T1000 (cell line): ENCODE measurements at regions not wholly inside any gene's neighbourhood (a gene's known extent, or its start where the extent isn't known, plus 50 kb on each side); places are given as distances from the start of the nearest gene placed in this dataset.

Source experiments
- DNase-seq: peaks from one replicate; lab custom pipeline; 2025; ENCODE audit warnings: mixed read lengths; lab: John Stamatoyannopoulos, UW

DNA sequence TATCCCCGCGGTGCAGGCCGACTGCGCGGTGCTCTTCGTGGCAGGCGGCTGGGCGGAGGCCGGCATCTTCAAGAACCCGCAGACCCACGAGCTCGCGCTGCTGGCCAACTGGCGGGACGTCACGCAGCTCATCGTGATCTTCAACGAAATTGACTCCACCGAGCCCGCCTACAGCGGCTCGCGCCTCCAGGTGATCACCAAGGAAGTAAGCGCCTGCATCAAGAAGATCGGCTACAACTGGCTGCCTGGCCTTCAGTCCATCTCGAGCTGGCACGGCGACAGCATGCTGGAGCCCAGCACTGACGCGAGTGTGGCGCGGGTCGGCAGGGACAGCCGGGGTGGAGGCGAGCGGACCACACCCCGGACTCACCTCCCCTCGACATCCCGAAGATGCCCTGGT lies 53.9 kb upstream of the MTNR1B start:
- no peak for DNase-seq

DNA sequence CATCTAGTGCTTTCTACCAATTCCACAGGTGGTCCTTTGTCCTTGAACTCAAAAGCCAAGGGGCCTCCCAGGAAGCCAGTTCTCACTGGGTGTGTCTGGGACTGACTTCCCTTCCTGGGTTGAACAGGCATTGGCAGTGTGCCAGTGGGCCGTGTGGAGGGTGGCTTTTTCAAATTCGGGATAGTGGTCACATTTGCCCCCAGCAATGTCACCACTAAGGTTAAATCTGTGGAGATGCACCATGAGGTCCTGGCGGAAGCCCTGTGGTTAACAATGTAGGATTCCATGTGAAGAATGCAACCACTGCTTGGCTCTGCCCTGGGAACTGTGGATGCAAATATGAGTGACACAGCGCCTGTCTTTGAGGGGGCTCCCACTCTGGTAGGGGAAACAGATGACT lies 53.2 kb upstream of the MTNR1B start:
- DNase-seq, result no peak

DNA sequence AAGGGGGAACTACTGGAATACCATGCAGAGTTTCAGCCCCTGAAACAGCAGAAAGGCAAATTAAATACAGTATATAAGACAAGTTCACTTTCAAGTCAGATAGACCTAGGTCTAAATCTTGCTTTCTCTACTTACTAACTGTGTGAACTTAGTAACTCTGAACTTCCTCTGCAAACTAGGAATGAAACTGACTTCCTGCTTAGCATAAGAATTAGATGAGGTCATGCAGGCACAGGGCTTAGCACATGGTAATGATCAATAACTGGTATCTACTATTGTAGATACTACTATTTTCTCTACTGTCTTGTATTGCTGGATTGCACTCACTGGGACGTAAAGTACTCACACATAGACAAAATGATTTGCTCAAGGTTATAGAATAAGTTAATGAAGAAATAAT lies 51.5 kb upstream of the MTNR1B start:
- no peak for DNase-seq

DNA sequence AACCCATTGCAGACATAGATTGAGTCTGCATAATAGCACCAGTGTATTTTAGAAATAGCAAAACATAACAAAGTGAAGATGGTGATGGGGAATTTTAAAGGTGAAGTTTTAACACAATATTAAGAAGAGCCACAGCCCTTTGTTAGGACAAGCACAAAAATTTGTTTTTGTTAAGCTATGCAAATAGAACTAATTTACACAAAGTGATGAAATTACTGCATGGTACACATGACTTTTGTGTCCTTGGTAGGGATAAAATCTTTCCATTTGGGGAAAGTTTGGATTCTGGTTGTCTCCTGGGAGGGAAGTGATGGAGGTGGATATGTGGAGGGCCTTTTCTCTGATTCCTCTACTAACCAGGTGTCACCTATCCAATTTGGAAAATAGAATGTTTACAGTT lies 50.4 kb upstream of the MTNR1B start:
- DNase-seq, result no peak
